Hepatocyte (in vitro differentiated cells): ENCODE measurements at regions not wholly inside any gene's neighbourhood (a gene's known extent, or its start where the extent isn't known, plus 50 kb on each side); places are given as distances from the start of the nearest gene placed in this dataset.

Source experiments
- DNase-seq: peaks from one replicate; pipeline ENCODE4 v3.0.0-alpha.2; 2016; ENCODE audit warnings: low spot score
- H2AFZ ChIP-seq: fragments of 200-600 bp; sonication (generic); 2 replicates; pipeline ENCODE4 v1.6.0; 2016; ENCODE audit warnings: antibody characterized with exemption, mild to moderate bottlenecking
- H3K27ac ChIP-seq: fragments of 200-600 bp; sonication (generic); 2 replicates; pipeline ENCODE4 v1.5.1; 2016; ENCODE audit warnings: mild to moderate bottlenecking
- H3K27me3 ChIP-seq: fragments of 200-600 bp; sonication (generic); 2 replicates; pipeline ENCODE4 v1.6.1; 2016
- H3K36me3 ChIP-seq: fragments of 200-600 bp; sonication (generic); replicated peaks from 2 replicates; pipeline ENCODE4 v1.5.1; 2016; ENCODE audit warnings: low read depth; ENCODE audit not compliant: insufficient read depth
- H3K4me1 ChIP-seq: fragments of 200-600 bp; sonication (generic); 2 replicates; pipeline ENCODE4 v1.5.1; 2016; ENCODE audit warnings: mild to moderate bottlenecking, moderate library complexity; ENCODE audit not compliant: insufficient read depth
- H3K4me2 ChIP-seq: fragments of 200-600 bp; sonication (generic); 2 replicates; pipeline ENCODE4 v1.6.0; 2016
- H3K4me3 ChIP-seq: fragments of 200-600 bp; sonication (generic); 2 replicates; pipeline ENCODE4 v1.5.1; 2016; ENCODE audit warnings: mild to moderate bottlenecking
- H3K79me2 ChIP-seq: fragments of 200-600 bp; sonication (generic); 2 replicates; pipeline ENCODE4 v1.6.0; 2017; ENCODE audit warnings: mild to moderate bottlenecking
- H3K9me2 ChIP-seq: fragments of 200-600 bp; sonication (generic); replicated peaks from 2 replicates; pipeline ENCODE4 v1.6.0; 2017; ENCODE audit warnings: mild to moderate bottlenecking; ENCODE audit not compliant: insufficient read depth
- H3K9me3 ChIP-seq: fragments of 200-600 bp; sonication (generic); 2 replicates; pipeline ENCODE4 v1.5.1; 2016; ENCODE audit warnings: low read depth, mild to moderate bottlenecking
- H4K20me1 ChIP-seq: fragments of 200-600 bp; sonication (generic); 2 replicates; pipeline ENCODE4 v1.6.0; 2016; ENCODE audit warnings: mild to moderate bottlenecking; ENCODE audit not compliant: insufficient read depth, poor library complexity, severe bottlenecking
- CTCF ChIP-seq: fragments of 200-600 bp; sonication (generic); IDR thresholded peaks from 2 replicates; pipeline ENCODE4 v1.5.1; 2016; ENCODE audit warnings: antibody characterized with exemption, mild to moderate bottlenecking; ENCODE audit not compliant: poor library complexity
- EZH2 ChIP-seq: fragments of 200-600 bp; sonication (generic); IDR thresholded peaks from 2 replicates; pipeline ENCODE4 v1.6.1; 2016; ENCODE audit warnings: antibody characterized with exemption, mild to moderate bottlenecking, borderline replicate concordance
- EZH2phosphoT487 ChIP-seq: fragments of 200-600 bp; sonication (generic); IDR thresholded peaks from one replicate; pipeline ENCODE4 v1.6.1; 2018; ENCODE audit warnings: antibody characterized with exemption, mild to moderate bottlenecking, low read depth, moderate library complexity; ENCODE audit not compliant: unreplicated experiment, severe bottlenecking
- WGBS: methylation state at CpG from one replicate; pipeline ENCODE4 v1.1.6; 2016; ENCODE audit warnings: low lambda C conversion rate; ENCODE audit errors: missing lambda C conversion rate; 5-methylcytosine and 5-hydroxymethylcytosine counted together

- H3K27me3 ChIP-seq: peaks cover 44% of the 10 kb centered on the region
- no peaks in the 10 kb centered on the region for H3K9me2 ChIP-seq
- no peaks in the 10 kb centered on the region for H4K20me1 ChIP-seq
- H3K36me3 ChIP-seq: no peaks in the 10 kb centered on the region
- no peaks in the 10 kb centered on the region for H3K4me1 ChIP-seq
- H3K9me3 ChIP-seq: no peaks in the 10 kb centered on the region
- no peak overlapping the region for H3K27ac ChIP-seq
- no peak overlapping the region for H2AFZ ChIP-seq
- H3K79me2 ChIP-seq: no peaks in the 10 kb centered on the region
- DNase-seq: no peak
- no peak for TF ChIP-seq CTCF
- no peak for TF ChIP-seq EZH2
- TF ChIP-seq EZH2phosphoT487: no peak
- H3K4me2 ChIP-seq: no peak overlapping the region
- H3K4me3 ChIP-seq: no peak overlapping the region
- 73% methylated on average over 16 of the region's 16 CpGs for WGBS
These were observed 70.6 kb upstream of the SLC24A4 start for GRCh38 chr14:92252323-92252722.

GRCh38 chr14:92253381-92253894 is 69.5 kb upstream of the SLC24A4 start:
- Histone ChIP-seq H3K4me2 (no peak overlapping the region), H4K20me1 (no peaks in the 10 kb centered on the region), H3K4me3 (no peak overlapping the region), H3K9me2 (no peaks in the 10 kb centered on the region), H3K79me2 (no peaks in the 10 kb centered on the region), H3K36me3 (no peaks in the 10 kb centered on the region), H2AFZ (no peak overlapping the region), H3K9me3 (no peaks in the 10 kb centered on the region), H3K27me3 (peaks cover 44% of the 10 kb centered on the region), H3K4me1 (no peaks in the 10 kb centered on the region), H3K27ac (no peak overlapping the region)
- 32% methylated on average over 15 of the region's 15 CpGs for WGBS
- TF ChIP-seq EZH2: no peak
- TF ChIP-seq EZH2phosphoT487: no peak
- TF ChIP-seq CTCF: no peak
- no peak for DNase-seq

GRCh38 chr14:92254786-92255185 is 68.2 kb upstream of the SLC24A4 start:
- no peaks in the 10 kb centered on the region for H4K20me1 ChIP-seq
- no peak for TF ChIP-seq CTCF
- no peaks in the 10 kb centered on the region for H3K36me3 ChIP-seq
- no peak overlapping the region for H2AFZ ChIP-seq
- WGBS: 30% methylated on average over 18 of the region's 18 CpGs
- no peaks in the 10 kb centered on the region for H3K9me2 ChIP-seq
- H3K27me3 ChIP-seq: peaks cover 44% of the 10 kb centered on the region
- DNase-seq: peak; percentile 50
- no peak overlapping the region for H3K4me3 ChIP-seq
- H3K79me2 ChIP-seq: no peaks in the 10 kb centered on the region
- peak overlapping the region; percentile 64 for H3K4me2 ChIP-seq
- no peak overlapping the region for H3K27ac ChIP-seq
- no peaks in the 10 kb centered on the region for H3K4me1 ChIP-seq
- H3K9me3 ChIP-seq: no peaks in the 10 kb centered on the region

GRCh38 chr14:92258934-92259333 is 64.0 kb upstream of the SLC24A4 start:
- H3K4me2 ChIP-seq: no peak overlapping the region
- H3K4me3 ChIP-seq: no peak overlapping the region
- H3K4me1 ChIP-seq: no peaks in the 10 kb centered on the region
- WGBS: 96% methylated on average over 2 of the region's 3 CpGs
- DNase-seq: no peak
- H3K36me3 ChIP-seq: no peaks in the 10 kb centered on the region
- no peaks in the 10 kb centered on the region for H4K20me1 ChIP-seq
- TF ChIP-seq EZH2phosphoT487 (no peak), EZH2 (no peak), CTCF (no peak)
- H3K27me3 ChIP-seq: peaks cover 27% of the 10 kb centered on the region
- no peaks in the 10 kb centered on the region for H3K9me3 ChIP-seq
- H3K27ac ChIP-seq: no peak overlapping the region
- H3K79me2 ChIP-seq: no peaks in the 10 kb centered on the region
- no peaks in the 10 kb centered on the region for H3K9me2 ChIP-seq
- no peak overlapping the region for H2AFZ ChIP-seq
